ENCODE measurements at regions not wholly inside any gene's neighbourhood (a gene's known extent, or its start where the extent isn't known, plus 50 kb on each side); places are given as distances from the start of the nearest gene placed in this dataset.

DNA sequence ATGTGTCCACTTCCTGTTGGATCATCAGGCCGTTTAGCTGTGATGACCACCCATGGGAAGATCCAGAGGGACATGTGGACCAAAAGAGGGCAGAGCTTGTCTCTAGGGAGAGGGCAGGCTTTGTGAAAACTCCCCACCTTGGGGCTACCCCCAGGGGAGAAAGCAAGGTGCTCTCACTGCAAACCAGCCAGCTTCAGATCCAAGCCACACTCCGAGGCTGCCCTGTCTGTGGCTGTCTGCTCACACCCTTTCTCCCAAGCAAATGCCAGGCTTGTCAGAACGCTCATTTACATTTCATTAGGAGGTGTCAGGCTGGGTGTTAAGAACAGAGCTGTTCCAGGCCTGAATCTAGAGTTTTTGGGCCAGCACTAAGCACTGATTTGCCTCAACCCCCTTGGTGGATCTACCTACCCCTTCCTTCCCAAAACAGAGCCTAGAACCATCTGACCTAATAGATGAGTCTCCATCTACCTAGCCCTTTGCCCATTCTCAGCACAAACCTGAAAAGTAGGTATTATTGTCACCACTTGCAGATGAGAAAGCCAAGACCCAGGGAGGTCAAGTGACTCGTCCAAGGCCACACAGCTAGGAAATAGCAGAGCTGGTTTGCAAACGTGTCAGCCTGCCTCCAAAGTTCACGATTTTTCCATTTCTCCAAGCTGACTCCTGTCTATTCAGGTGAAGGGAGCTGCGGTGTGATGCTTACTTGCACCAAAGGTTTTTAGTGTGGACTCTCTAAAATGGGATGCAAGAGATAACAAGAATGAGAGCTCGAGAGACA lies 130.9 kb downstream of the EMX2 start:
- DNase-seq: no peak

DNA sequence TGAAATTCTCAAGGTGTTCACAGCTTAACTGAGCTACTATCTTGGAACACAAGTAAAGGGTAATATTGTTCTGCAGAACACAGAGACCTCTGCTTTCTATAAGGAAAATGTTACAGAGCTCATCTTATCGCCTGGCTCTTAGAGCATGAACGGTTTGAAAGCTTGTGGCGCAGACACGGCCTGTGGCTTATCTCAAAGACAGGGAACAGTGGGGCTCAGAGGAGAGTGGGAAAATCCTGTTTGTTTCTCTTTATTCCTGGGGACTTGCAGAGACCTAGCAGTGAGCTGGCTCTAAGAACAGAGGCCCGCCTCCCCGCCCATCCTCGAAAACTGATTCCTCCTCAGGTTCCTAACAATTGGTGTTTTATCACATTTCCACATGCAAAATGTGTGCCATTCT lies 131.7 kb downstream of the EMX2 start:
- DNase-seq: no peak

DNA sequence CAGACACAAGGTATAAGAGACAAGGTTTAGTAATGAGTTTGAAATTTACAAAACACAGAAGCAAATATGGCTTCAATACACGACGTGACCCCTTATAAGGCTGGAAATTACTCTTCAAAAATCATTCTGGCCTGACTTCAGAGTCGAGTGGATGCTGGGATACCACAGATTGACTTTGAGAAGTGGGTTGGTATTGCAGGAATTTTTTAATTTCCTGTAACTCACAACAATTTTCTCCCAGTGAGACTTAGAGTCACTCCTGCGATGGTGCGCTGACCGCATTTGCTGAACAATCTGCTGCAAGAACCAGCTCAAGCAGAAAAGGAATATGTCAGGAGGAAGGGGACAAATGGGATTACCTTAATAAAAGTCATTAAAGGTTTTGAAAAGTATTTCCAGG lies 132.1 kb downstream of the EMX2 start:
- no peak for DNase-seq

DNA sequence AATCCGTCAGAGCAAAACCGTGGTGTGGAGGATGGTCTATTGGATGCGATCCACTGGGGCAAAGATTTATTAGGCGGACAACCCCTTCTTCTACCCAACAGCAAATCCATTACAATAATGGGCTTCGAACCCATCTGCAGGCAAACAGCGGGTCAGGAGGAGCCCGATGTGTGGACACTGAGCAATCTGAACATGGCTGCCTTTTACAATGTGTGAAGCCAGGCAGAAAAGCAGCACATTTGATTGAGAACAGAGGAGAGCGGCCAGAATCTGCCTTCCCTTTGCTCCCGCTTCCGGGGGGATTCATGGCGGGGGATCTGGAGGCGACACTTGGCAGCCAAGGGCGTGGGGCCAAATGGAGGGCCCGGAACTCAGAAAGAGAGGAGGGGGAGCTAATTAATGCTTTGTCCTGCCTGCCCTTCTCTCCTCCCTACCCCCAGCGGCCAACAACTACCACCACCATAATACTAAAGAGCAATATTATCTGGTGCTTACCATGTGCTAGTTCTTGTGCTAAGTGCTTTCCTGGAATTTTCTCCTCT lies 133.0 kb downstream of the EMX2 start:
- DNase-seq: no peak

DNA sequence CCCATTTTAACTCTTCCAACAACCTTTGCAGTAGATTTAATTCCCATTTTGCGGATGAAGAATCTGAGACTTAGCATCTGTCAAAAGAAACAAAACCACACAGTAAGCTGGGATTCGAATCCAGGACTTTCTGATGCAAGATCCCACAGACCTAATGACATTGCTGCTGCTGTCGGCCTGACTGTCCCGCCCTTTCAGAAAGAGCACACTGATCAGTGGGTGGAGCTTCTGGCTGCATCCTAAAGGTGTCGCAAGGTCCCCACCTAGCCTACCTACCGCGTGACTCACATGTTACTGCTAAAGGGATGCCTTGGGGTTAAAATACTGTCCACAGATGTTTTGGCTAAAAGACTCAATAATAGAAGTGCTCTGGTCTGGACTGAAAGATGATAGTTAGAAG lies 134.7 kb downstream of the EMX2 start:
- no peak for DNase-seq

DNA sequence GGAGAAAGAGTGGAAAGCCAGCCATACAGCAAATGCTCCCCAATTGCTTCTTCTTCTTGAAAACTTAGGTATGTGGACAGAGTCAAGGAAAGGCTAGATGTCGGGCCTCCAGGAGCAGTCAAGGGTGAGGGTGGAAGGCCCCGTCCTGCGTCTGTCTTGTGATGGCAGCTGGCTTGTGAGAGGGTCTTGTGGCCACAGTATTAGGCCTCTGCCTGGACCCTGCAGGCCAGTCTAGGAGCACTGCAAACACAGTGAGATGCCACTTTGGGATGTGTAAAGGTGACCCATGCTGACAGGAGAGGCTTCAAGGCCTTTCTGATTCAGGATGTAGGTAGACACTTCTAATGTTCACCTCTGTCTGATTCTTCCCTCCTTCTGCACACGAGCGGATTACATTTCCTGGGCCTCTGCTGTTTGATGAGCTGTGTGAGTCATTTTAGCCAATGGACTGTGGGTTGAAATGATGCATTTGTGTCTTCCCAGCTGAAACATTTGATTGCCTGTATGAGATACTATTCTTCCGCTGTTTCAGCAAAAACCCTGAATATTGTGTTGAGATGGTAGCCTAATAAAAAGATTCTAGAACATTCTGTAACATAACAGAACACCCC lies 135.4 kb downstream of the EMX2 start:
- DNase-seq: no peak

DNA sequence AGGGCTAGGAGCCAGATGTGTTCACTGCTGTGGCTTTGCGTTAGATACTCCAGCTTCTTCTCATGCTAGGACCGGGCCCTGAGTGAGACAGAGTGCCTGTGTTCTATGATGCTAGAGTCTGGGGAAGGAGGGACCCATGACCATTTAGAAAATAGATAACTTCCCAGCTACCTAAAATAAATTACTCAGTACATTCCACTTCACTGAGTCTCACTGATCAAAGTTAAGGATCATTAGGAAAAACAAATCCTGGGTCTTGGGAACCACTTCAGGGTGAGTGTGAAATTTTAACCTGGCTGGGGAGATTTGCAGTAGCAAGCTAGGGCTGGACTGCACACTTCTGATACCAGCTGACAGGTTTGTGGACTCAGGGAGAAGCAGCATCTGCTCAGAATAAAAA lies 138.1 kb downstream of the EMX2 start:
- DNase-seq: no peak

DNA sequence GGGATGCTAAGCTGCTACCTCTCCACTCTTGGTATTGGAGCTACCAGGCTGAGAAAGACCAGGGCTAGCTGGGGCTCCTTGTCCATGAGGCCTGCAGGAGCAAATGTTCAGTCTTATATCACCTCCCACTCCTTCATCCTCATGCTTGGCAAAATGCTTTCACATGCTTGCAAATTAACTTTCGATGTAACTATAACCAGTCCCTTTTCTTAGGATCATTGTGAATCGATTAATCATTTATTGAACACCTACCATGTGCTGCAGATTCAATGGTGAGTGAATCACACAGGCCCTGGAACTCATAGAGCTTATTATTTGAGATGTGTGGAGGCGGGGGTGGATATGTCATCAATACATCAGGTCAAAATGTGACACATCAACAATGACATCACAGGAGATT lies 138.6 kb downstream of the EMX2 start:
- DNase-seq: no peak

DNA sequence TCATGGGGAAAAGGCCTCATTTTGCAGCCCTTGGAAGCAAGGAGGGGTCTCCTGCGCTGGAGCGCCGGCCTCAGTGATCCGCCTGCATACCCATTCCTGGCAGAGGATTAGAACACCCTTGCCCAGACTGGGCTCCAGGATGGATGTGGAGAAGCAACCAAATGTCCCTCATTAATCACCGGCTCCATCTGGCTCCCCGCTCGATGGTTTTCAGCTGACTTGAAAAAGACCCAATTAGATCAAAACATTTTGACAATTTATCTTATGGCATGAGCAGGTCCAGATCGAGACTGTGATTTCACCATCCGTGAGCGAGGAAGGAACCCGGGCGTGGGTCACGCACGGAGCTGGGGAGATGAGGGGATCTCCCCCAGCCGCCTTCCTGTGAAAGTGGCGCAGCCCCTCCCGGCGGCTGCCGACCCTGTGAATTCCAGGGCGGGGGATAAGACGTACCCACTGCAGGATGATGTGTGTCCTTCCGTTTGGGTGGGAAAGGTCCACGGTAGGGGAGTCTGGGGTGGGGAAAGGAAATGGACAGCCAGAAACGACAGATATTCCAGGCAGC lies 141.6 kb downstream of the EMX2 start:
- DNase-seq: no peak

DNA sequence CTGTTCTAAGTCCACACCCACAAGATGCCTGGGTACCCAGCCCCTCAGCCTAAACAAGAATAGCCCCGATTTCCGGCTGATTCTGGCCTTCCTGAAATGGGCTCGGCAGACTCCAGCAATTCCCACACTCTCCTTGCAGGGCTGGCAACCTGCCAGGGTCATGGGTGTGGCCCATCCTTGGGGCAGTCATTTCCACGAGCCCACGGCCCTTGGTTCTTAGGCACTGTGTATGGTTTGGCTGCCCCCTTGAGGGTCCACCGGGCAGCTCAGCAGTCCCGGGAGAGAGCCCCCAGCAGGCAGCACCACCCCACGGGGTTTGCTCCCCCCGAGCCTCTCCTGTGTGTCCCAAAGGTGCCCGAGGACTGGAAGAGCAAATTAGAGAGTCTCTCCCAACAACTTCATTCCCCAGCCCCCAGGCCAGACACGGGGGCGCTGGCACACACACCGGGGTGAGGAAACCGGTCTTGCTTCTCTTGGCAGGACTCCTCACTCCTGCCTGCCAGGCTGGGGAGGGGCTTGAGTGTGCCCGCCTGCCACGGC lies 142.2 kb downstream of the EMX2 start:
- DNase-seq: no peak

DNA sequence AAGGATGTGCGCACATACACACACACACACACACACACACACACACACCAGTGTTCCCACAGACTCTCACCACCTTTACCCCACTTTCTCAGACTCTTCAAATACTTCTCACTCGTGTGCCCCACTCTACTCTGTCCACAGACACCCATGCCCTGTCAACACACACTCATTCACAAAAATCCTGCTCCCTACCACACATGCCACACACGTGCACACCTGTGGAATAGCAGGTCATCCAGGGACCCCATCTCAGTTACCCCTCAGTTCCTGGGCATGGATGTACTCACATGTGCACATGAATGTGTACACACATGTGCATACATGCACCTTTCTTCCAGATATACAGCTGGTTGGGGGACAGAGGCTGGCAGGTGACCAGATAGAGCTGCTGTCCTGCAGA lies 142.9 kb downstream of the EMX2 start:
- DNase-seq: no peak

DNA sequence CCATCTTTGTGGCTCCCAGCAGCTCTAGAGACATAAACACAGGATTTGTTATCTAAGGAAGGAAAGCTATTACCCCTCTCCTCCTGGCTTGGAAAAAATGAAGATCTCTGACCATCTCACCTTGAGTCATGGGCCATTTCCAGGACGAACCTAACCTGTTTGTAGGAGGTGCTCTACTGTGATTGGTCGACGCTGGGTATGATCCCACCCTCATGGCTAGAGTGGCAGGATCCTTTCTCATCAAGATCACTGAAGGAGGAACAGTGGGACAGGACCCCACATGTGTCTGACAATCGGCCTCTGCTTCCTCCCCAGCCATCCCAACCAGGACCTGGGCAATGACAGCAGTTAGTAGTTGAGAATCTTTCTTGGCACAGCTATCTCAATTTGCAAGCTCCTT lies 144.1 kb downstream of the EMX2 start:
- DNase-seq: no peak

DNA sequence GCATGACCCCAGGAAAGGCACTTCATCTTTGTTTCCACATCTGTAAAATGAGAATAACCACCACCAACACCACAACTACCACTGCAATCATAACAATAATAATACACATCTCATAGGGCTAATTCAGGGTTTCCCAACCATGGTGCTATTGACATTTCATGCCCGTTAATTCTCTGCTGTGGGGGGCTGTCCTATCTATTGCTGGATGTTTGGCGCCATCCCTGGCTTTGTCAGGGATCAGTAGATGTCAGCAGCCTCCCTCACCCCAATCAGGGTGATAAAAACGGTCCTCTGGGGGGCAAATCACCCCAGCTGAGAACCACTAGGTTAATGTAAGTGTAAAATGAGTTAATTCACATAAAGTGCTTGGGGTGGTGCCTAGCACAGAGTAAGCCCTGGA lies 145.8 kb downstream of the EMX2 start:
- no peak for DNase-seq

DNA sequence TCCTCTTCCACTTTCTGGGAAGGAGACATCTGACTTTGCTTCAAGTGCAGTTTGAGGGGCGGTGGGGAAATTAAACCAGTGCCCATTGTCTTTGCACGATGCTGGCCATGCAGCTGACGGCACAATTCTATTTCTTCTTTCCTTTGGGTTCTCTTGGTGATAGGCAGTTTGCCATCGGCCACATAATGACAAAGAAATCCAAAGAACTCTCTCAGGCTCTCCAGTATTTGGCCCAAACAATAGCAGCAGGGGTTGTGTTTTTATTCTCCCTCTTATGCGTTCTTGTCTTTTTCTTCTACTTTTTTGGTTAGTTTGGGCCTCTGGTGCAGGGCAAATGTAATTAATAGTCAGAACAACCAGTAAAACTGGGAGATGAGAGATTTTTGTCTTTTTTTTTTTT lies 147.0 kb downstream of the EMX2 start:
- DNase-seq: no peak

DNA sequence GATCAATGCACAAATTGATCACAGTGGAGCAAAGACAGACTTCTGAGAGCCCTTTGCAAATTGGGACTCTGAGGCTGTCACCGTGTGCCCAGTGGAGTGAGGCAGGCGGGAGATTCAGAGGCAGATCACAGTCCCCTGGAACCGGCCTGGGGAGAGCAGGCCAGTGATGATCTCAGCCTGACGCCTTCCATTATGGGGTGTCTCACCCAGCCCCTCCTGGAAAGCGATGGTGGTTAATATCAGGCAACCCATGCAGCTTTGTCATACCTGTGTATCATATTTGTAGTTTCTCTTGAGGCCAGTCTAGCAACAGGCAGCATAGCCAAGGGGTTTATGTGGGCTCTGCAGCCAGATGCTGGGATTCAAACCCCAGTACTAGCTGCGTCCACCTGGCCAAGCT lies 147.8 kb downstream of the EMX2 start:
- DNase-seq: no peak

DNA sequence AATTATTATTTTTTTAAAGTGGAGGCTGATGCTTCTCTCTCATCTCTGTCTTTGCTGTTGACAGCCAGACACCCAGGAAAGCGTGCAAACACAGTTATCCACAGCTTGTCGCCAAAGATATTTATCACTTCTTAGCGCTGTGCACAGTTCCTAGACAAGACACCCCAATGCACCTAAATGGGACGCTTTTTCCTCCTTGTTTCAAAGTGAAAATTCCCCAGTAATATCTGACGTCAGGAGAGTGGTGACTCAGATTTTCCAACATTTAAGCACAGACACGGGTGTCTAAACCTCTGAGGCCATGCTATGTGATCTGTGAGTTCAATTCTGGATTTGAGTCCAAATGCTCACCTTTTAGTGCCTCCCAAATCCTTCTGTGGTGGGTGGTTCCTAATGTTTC lies 151.6 kb downstream of the EMX2 start:
- DNase-seq: no peak

DNA sequence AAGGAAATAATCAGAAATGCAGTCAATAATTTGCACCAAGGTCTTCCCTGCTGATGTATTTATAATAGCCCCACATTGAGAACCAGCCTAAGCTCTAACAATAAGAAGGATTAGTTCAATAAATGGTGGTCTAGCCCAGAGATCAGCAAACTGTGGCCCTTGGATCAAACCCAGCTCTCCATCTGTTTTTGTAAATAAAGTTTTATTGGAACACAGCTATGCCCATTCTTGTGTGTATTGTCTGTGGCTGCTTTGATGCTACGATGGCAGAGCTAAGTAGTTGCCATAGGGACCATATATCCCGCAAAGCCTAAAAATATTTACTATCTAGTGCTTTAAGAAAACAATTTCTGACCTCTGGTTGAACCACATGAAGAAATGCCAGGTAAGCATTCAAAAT lies 154.9 kb downstream of the EMX2 start:
- DNase-seq: no peak

DNA sequence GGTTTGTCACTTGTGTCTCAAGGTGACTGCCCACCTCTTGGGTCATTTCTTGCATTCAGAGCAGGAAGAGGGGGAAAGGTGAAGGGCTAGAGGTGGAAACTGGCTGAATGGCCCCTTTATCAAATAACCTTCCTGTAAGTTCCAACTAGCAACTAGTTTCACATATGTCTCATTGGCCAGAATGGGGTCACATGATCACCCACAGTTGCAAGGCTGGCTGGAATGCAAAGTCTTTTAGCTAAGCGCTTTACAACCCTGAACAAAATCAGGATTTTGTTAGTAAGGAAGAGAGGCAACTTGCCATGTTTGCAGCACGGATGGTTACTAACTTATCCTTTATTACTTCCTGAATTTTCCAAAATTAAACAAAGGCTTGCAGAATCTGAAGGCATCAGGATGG lies 156.3 kb downstream of the EMX2 start:
- no peak for DNase-seq

DNA sequence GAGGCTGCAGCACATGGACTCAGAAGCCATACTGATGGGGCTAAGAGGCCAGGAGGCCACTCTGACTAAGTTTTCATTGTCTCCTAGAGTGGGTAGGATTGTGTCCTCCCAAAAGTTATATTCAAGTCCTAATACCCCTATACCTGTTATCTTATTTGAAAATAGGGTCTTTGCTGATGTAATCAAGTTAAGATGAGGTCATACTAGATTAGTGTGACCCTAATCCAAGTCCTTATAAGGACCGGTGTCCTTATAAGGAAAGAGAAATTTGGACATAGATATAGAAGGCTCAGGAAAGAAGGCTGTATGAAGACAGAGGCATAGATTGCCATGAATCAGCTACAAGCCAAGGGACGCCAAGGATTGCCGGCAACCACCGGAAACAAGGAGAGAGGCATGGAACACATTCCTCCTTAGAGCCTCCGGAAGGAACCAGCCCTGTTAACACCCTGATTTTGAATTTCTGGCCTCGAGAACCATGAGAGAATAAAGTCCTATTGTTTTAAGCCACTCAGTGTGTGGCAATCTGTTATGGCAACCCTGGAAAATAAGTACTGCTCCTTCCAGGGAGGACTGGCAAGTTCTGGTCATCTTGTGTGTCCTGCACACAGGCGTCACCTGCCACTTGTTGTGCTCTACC lies 157.0 kb downstream of the EMX2 start:
- no peak for DNase-seq

DNA sequence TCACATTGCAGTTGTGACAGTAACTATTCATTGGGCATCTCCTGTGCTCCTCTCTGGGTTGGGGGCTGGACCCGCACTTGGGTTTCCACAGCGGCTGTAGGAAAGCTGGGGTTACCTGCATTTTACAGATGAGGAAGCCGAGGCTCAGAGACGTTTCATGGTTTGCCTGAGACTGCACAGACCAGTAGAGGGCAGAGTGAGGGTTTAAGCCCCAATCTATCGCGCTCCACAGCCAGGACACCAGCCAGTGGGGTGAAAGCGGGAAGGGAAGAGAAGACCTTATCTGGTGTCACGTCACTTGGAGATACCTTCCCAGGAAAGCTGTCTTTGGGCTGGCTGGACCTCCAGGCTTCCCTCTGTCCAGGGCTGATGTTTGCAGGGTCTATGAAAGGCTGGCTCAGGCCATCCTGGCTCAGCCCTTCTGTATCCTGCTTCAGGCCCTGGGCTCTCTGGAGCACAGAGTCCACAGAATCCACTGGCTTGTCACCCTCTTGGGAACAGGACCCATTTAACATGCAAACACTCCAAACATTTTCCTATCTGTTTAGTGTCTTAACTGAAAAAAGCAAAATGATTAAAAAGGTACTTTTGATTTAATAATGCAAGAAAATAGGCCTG lies 167.7 kb downstream of the EMX2 start:
- no peak for DNase-seq

DNA sequence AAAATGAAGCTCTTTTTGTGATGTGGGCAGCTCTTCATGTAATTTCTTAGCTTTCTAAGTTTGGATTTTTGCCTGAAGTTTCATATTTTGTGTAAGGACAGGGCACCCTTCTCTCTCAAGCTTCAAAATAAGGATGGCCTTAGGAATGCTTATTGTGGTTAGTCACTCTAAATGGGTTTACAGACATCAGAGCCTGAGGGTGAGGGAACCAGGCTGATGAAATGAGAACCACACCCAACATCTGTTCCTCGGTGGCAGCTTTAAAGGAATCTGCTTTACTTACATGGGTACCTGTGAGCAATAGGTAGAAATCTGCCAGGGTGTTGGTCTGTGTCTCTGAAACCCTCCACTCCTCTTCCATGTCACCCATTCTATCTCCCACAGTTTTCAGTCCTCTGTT lies 174.3 kb downstream of the EMX2 start:
- DNase-seq: no peak

DNA sequence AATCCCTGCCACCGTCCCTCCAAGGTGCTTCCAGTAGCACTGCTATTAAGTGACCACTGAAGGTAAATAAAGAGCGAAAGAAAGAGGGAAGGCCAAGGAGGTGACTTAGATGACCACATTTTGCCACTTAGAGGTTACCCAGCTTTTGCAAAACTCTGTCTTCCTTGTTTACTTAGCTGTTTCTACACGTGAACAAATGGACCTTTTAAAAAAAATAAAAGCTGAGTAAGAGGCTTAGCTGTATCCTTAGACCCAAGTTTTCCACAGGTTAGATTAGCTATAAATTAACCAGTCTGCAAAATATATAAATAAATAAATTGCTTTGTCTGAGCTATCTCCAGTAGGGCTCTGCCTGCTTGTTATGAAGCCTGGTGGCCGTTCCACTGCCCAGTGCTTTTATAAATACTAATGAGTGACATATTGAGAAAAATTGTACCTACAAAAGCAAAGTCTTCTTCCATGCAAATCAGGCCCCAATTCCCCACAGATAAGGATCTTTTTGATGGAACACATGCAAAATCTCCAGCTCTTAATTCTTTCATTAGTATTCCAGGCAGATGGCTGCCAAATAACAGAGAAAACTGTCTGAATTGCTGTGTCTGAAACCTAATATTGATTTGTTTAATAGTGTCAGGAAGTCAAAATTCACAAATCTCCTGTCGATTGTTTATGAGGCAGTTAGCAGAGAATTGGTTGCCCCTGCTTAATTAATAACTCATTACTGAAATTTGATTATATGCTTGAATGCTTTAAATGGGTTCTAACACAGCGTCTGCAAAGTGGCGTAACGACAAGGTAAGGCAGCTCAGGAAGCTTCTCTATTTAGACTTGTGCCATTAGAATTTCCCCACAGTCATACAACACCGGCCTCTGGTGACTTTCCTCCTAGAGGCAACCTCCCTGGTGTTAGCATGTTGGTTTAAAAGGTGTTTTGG lies 176.7 kb downstream of the EMX2 start:
- no peak for DNase-seq
